Endometrium (tissue), 2 donors: ENCODE measurements at regions not wholly inside any gene's neighbourhood (a gene's known extent, or its start where the extent isn't known, plus 50 kb on each side); places are given as distances from the start of the nearest gene placed in this dataset.
A peak's percentile ranks its signal among the peaks of the same experiment; 100 is the strongest.

Experiments used
- FAIRE-seq: peaks from 2 replicates; lab custom pipeline; 2012; peaks lifted over from hg19 to GRCh38; lab: Jason Lieb, UNC
- donor health status: control.
- donor health status: control.

GRCh38 chr12:92614502-92614901 is 88.3 kb upstream of the PLEKHG7 start:
- no peak for FAIRE-seq

GRCh38 chr12:92614001-92614400 is 88.8 kb upstream of the PLEKHG7 start:
- FAIRE-seq = no peak

GRCh38 chr12:92612611-92613010 is 90.2 kb upstream of the PLEKHG7 start:
- FAIRE-seq = no peak

DNA sequence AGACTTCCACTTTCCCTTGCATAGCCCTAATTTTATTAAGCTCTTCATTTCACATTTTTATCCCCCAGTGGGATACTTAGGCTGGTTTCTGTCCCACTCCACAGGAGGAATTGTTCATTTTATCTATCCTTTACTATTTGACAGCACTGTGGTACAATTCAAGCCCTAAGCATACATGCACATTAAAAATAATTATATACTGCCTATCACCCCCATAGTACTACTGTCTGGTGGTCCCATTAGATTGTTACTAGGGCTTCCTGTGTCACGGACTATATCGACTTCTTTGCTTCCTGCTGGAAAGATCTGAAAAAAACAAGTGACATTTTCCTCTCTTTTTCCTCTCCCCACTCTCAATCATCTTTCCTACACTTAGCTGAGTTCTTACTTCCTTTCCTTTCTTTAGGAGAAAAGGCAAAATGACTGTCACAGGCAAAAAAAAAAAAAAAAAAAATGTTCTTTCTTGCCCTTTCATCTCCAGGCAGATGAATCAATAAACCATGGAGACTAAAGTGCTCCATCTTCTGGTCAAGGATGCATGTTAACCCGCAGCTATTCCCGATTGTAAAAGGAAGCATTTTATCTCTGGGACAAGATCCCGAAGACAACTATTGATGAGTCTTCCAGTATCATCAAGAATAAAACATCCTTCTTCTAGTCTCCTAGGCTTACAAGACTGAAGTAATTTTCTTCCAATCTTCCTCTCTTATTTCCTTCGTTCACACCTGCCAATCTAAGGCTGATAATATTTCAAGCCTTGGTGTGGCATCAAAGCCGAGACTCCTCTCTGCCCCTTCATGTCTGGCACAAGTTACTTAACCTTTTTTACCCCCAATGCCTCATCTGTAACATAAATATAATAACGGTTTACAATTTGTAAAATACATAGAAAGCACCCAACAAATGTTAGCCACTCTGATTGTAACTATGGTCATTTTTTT is 94.4 kb upstream of the PLEKHG7 start:
- peak; percentile 33 for FAIRE-seq

DNA sequence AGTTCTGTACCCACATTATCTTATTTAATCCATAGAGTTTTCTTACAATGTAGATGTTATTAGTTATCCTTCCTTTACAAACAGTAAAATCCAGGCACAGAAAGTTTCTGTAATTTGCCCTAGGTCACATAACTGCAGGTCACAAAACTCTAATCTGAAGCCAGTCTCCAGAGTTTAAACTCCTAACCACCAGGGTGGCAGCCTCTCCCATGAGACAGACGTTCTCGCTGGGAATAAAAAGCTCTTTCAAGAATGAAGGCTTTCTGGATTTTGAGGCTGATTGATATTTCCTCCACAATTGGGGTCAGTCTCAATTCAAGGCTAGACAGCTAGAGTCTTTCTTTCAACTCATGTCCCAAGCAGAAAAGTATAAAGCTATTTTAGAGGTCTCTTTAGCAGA is 95.8 kb upstream of the PLEKHG7 start:
- no peak for FAIRE-seq

GRCh38 chr12:92605621-92606170 is 97.1 kb upstream of the PLEKHG7 start:
- no peak for FAIRE-seq

DNA sequence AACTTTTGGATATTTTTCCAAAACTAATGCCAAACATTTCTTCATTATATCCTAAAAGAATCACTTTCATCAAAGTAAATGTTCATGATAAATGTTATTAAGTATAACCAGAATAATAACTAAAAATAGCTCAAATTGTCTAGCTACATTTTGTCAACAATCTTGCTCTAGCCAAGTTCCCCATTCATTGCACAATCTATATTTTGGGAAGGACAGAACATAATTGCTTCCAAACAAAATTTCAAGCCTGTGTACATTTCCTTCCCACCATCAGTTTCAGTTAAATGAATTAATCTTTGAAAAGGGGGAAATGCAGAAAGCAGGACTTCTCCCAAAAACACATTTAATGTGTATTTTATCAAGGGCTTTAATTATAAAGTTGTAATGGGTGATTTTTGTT is 98.0 kb upstream of the PLEKHG7 start:
- no peak for FAIRE-seq

GRCh38 chr12:92603741-92604432 is 98.9 kb upstream of the PLEKHG7 start:
- no peak for FAIRE-seq

- no peak for FAIRE-seq
Measured at GRCh38 chr12:92602930-92603623, 99.7 kb upstream of the PLEKHG7 start.

GRCh38 chr12:92602476-92602875 is 100.3 kb upstream of the PLEKHG7 start:
- no peak for FAIRE-seq

DNA sequence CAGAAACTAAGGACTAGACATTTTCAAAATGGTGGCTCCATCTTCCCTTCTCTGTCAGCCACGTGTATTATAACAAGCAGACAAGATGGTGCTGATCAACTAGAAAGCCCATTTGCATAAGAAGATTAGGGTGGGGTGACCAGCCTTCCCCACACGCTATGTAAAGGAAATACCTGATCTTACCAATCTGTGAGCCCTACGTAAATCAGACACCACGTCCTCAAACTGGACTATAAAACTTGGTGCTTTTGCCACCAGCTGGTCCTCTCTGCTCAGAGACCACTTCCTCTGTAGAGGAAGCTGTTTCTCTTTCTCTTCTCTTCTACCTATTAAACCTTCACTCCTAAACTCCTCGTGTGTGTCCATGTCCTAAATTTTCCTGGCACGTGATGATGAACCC is 101.1 kb upstream of the PLEKHG7 start:
- FAIRE-seq = no peak

DNA sequence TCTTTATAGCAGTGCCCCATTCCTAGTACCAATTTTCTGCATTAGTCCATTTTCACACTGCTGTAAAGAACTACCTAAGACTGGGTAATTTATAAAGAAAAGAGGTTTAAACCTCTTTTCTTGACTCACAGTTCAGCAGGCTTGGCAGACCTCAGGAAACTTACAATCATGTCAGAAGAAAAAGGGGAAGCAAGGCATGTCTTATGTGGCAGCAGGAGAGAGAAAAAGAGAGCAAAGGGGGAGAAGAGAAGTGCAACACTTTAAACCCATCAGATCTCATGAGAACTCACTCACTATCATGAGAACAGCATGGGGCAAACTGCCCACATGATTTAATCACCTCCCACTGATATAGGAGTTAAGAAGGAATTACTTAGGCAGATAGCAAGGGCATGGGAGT is 101.6 kb upstream of the PLEKHG7 start:
- no peak for FAIRE-seq

DNA sequence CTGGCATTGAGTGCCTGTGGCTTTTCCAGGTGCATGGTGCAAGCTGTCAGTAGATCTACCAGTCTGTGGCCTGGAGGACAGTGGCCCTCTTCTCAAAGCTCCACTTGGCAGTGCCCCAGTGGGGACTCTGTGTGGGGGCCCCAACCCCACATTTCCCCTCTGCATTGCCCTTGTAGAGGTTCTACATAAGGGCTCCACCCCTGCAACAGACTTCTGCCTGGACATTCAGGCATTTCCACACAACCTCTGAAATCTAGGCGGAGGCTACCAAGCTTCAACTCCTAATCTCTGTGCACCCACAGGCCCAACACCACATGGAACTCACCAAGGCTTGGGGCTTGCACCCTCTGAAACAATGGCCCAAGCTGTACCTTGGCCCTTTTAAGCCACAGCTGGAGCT is 102.7 kb upstream of the PLEKHG7 start:
- no peak for FAIRE-seq

GRCh38 chr12:92597997-92598396 is 104.8 kb upstream of the PLEKHG7 start:
- no peak for FAIRE-seq

GRCh38 chr12:92597118-92597517 is 105.7 kb upstream of the PLEKHG7 start:
- FAIRE-seq = no peak

DNA sequence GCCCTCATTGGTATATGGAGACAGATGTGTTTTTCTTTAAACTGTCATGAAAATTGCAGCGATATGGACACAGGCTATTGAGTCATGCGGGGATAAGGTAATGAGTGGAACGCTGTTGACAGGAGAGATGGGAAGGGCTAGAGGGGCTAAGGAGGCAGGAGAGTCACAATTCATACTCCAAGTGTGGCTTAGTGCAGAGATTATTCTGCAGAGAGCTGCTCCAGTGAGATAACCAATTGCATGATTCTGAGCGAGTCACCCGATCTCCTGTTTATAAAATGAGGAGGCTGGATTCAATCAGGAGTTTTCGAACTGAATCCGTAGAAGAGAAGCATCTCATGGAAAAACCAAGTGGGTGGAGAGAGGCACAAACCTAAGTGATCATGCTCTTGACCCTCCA is 106.4 kb upstream of the PLEKHG7 start:
- FAIRE-seq = no peak

DNA sequence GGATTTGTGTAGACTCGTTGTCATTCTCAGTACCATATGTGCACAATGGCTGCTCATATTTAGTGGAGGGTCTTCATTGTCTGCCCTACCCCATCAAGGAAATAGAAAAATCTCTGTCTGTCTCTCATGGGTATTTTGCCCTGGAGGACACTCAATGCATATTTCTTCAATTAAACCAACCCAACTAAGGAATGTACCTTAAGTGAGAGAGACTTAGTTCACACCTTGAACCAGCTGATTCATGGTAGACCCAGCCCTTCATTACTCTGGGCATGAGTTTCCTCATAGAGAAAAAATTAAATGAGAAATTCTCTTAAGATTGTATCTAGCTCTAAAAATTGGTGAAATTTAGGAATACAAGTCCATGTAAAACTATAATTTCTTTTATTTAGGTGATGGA is 107.1 kb upstream of the PLEKHG7 start:
- FAIRE-seq = no peak

GRCh38 chr12:92593734-92594402 is 108.9 kb upstream of the PLEKHG7 start:
- FAIRE-seq = no peak

GRCh38 chr12:92585115-92585727 is 117.6 kb upstream of the PLEKHG7 start:
- no peak for FAIRE-seq

DNA sequence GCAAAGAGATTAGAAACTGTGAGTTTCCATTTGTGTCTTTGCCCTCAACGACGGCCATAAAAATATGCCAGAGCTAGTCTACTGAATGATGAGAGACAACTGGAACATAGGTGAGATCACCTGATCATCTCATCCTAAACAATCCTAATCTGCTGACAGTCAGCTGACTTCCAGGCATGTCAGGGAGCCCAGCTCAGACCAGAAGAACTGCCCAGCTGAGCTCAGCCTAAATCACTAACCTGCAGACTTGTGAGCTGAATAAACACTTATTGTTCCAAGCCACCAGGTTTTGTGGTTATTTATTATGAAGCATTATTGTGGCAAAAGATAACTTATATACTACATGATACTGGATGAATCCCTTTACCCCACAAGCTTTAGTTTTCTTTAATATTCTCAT is 118.9 kb upstream of the PLEKHG7 start:
- FAIRE-seq = no peak

- no peak for FAIRE-seq
Measured at GRCh38 chr12:92582893-92583292, 119.9 kb upstream of the PLEKHG7 start.

DNA sequence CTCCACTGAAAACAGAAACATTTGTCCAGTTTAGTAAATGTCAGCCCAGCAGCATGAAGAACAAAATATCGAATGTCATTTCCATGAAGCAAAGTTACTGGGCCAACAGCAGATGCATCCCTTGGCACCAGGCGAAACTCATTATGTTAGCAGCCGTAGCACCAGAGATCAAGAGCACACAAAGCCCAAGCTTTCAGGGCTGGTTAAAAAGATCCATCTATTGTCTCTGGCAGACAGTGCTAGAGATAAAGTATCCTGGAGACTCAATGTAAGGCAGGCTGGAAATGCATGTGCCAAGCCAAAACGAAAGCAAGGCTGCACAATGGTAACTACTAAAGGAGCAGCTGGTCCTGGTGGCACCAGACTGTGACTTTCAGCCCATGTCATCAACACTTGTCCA is 120.3 kb upstream of the PLEKHG7 start:
- no peak for FAIRE-seq
